HG02642 (cell line): ENCODE measurements at regions not wholly inside any gene's neighbourhood (a gene's known extent, or its start where the extent isn't known, plus 50 kb on each side); places are given as distances from the start of the nearest gene placed in this dataset.

ENCODE experiments used
- ATAC-seq: cut with Tn5 transposase; IDR thresholded peaks from one replicate; pipeline ENCODE4 v1.9.1; 2021; ENCODE audit warnings: mild to moderate bottlenecking; ENCODE audit not compliant: unreplicated experiment, poor library complexity

GRCh38 chr18:22606563-22607283, 189.0 kb upstream of the CTAGE1 start:
- no peak for ATAC-seq

- no peak for ATAC-seq
Measured at GRCh38 chr18:22607284-22607635, 189.5 kb upstream of the CTAGE1 start.

- no peak for ATAC-seq
Measured at GRCh38 chr18:22608847-22609246, 191.1 kb upstream of the CTAGE1 start.

DNA sequence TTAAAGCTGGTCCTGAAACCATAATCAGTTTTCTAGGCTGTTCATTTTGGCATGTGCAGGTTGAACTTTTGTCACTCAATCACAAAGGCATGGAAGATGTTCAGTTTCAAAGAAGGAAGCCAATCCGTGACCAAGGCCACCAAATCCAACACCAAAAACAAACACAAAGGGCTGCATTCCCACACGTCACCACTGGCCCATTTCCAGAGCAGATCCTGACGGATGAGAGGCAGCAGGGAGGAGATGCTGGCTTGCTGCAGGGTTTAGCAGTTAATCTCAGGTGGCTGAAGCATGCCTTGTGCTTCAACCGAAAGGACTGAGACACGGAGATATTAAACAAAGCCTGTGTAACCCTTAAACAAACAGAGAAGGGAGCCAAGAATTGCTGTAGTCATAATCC, 191.9 kb upstream of the CTAGE1 start:
- ATAC-seq: no peak

DNA sequence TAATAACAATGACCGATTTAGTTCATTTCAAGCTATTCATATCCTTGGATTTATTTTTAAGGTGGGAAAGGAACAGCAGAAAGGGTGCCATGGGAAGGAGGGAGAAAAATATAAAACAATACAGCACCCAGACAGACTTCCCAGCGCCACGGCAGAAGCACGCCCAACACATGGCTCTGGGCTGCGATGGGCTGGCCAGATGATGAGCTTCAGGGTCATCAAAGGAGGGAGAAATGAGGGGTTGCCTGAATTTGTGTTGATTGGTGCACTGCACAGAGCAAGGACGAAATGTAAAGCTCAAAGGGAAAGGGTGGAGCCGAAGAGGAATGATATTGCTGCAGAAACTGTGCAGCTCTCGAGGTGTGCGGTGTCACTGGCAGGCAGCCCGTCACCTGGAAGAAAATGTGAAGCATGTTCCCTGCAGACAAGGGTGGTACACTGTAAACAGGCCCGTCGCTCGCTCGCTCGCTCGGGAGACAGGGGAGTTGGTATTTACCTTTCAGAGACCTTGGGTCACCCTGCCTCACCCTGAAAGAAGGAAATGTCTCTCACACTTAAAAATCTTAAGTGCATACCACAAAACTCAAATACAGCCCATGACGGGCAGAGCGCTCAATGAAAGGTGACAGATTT, 195.5 kb upstream of the CTAGE1 start:
- no peak for ATAC-seq

DNA sequence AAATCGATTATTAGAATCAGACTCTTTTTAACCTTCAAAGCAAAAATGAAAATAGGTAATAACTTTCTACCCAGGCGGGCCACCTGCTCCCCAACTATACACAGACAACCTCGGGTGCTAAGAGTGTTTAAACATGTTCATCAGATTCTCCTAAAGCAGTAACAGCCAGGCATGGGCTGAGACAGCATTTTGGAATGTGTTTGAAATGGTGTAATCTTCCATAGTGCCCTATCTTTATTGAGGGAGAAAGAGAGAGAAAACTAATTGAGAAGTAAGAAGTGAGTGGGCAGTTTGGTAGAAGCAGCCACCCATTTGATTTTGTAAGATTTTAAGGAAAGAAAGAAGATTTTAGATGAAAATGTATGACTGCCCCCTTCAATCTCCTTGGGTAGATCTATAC, 196.1 kb upstream of the CTAGE1 start:
- no peak for ATAC-seq

DNA sequence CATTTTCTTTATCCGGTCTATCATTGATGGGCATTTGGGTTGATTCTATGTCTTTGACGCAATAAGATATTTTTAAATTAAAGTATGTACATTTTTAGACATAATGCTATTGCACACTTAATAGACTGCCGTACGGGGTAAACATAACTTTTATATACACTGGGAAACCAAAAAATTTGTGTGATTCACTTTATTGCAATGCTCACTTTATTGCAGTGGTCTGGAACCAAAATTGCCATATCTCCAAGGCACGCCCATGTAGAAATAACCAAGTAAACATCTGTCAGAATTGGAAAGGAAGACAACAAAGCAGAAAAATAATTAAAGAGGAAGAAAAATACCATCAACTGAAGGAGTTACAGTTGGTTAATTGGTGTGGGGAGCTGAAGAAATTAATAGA, 205.8 kb upstream of the CTAGE1 start:
- no peak for ATAC-seq

GRCh38 chr18:22624176-22624575, 206.5 kb upstream of the CTAGE1 start:
- ATAC-seq: no peak

DNA sequence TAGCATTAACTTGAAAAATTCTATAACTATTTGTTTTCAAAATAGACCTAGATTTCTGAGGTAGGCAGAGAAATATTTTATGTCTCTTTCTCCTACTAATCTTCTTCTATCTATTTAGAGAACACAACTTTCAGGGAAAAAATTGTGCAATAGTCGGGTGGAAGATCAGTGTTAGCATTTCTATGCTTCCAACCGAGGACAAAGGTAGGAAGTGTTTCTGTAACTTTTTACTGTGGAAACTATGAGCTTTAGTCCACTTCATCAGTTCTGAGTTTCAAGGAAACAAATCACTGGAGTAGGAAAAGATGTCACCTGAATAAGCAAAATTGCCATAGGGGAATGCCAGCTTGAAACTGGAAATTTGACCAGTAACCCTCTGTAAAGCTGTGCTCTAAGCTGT, 207.7 kb upstream of the CTAGE1 start:
- no peak for ATAC-seq

DNA sequence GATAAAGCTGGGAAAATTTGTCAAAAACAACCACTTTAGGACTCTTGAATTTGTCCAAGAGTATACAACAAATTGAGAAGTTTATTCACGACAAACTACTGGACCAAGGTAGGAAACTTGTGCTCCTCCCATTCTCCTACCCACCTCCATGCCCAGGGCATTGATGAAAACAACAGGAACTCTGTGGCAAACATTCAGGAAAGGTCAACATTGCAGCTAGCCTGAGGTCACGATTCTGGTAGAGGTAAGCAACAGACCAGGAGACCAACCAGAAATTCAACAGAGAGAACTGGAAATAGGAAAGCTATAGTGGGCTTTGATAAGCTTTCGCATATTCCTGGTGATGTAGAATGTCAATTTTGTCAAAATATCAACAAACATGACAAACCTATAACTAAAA, 209.1 kb upstream of the CTAGE1 start:
- no peak for ATAC-seq

- no peak for ATAC-seq
Measured at GRCh38 chr18:22627506-22627905, 209.8 kb upstream of the CTAGE1 start.

- ATAC-seq: no peak
Measured at GRCh38 chr18:22628795-22629510, 211.2 kb upstream of the CTAGE1 start.

DNA sequence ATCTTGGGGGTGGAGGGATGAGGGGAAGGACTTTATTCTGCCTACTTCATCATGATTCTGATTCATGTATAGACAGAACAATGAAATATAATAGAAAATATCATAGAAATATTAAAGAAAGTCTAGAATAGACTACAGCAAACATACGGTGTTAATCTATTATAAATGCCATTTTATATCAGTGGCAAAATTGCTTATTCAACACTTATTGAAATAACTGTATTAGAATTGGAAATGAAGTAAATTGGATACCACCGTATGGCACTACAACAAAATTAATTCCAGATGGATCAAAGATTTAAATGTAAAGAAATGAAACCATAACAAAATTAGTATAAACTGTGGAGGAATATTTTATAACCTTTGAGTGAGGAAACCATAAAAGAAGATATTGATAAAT, 213.3 kb upstream of the CTAGE1 start:
- ATAC-seq: no peak

DNA sequence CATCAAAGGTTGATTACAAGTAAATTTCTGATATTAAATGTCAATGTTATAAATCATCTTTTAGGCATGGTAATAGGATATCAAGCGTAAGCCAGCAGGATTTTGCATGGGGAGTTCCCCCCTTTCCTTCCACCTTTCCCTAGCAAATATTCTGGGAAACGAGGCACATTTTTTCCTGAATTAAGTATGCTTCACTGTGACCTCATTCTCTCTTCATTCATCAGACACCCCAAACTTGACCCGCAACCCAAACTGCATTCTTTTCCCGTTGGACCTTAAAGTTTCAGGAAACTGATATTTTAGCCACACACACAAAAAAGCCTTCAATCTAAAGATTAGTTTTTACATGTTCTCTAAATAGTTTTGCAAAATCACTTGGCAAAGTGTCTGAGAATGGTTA, 214.5 kb upstream of the CTAGE1 start:
- ATAC-seq: no peak

DNA sequence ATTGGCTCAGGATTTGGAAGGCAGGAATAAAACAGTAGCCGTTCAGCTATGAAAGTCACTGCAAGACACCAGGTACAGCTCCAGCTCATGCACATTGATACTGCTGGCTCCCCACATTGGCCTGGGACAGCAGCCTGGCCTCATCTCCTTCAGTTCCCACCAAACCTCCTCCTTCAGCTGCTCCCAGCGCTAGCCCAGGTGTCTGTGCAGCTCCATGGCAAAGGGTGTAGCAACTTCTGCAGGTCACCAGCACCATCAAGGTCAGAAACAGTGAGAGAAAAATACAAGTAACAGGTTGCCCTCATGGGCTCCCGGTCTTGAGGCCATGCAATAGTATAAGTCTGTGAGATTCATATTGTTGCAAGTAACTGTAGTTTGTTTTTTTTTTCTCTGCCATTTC, 216.7 kb upstream of the CTAGE1 start:
- no peak for ATAC-seq

GRCh38 chr18:22637787-22638186, 220.1 kb upstream of the CTAGE1 start:
- no peak for ATAC-seq

DNA sequence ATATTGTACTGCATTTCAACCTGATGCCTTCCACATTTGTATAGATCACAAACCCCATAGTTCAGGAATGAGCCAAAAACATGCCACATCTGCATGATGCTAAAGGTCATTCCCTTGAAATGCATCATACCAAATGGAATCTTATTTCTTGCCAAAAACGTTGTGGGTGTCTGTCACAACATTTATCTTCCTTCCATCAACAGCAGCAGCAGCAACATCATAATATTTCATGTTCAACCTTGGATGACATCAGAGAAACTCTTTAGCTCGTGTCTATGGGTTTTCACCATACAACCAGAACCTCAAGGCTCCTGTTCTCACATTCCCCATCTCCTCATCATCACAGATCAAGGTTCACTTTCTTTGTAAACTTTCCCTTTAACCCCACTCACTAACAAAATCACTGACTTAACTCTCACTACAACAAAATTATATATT, 221.3 kb upstream of the CTAGE1 start:
- ATAC-seq: no peak

DNA sequence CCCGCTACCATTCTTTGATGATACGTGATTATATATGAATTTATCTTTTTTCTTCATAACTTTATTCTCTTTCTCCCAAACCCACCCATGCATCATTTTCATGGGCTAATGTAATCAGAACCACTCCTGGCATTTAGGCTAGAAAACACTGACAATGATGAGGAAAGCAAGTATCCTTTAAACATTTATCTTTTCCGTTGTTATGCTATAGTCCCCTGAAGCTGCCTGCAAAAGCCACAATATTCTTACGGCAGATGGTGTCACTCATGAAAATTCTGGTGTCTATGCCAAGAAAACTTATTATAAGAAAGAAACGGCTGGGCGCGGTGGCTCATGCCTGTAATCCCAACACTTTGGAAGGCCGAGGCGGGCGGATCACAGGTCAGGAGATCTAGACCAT, 221.8 kb upstream of the CTAGE1 start:
- ATAC-seq: no peak

GRCh38 chr18:22640281-22640842, 222.6 kb upstream of the CTAGE1 start:
- no peak for ATAC-seq

DNA sequence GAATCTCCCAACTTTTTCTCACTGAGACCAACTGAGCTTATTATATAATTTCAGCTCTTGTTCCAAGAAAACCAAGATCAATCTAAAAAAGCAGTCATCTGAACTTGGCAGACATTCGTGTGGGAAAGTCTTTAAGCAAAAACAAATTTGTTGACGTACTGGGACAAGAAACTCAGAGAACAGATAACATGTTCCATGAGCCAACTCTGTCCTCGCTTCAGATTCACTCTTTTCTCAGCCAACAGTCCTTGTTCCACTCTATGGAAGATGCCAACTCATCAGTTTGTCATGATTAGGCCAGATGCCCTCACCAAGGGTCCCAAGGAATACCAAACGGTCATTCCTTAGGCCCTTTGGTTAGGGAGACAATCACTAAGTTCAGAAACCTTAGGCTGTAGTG, 224.2 kb upstream of the CTAGE1 start:
- ATAC-seq: no peak

GRCh38 chr18:22643731-22644130, 226.0 kb upstream of the CTAGE1 start:
- ATAC-seq: no peak
